ENCODE measurements at regions not wholly inside any gene's neighbourhood (a gene's known extent, or its start where the extent isn't known, plus 50 kb on each side); places are given as distances from the start of the nearest gene placed in this dataset.

- no peaks in the 10 kb centered on the region for H3K79me2 ChIP-seq (ENCODE audit: insufficient read depth, low read length)
- H4K20me1 ChIP-seq (ENCODE audit: insufficient read depth, low read length), result no peaks in the 10 kb centered on the region
- no peak for DNase-seq (ENCODE audit: insufficient read length, low spot score, missing footprints)
- no peaks in the 10 kb centered on the region for H3K9me3 ChIP-seq (ENCODE audit: low read depth, low read length)
- H2AFZ ChIP-seq (ENCODE audit: low read length), result no peak overlapping the region
- no peaks in the 10 kb centered on the region for H3K4me1 ChIP-seq (ENCODE audit: insufficient read depth, low read length)
- no peak overlapping the region for H3K4me3 ChIP-seq (ENCODE audit: insufficient read depth, low read length)
- no peak overlapping the region for H3K27ac ChIP-seq (ENCODE audit: low read depth, low read length)
- H3K4me2 ChIP-seq (ENCODE audit: insufficient read depth, low read length), result no peak overlapping the region
- no peak for TF ChIP-seq CTCF (IDR thresholded peaks at IDR 0.05; ENCODE audit: extremely low read depth, low read depth, low read length)
- H3K27me3 ChIP-seq (ENCODE audit: insufficient read depth, low read length), result no peaks in the 10 kb centered on the region
- no peaks in the 10 kb centered on the region for H3K36me3 ChIP-seq (ENCODE audit: insufficient read depth, low read length)
Observed at GRCh38 chr4:178808106-178808505, 1365.9 kb upstream of the AGA start.

- Histone ChIP-seq H3K4me3 (ENCODE audit: insufficient read depth, low read length) (no peak overlapping the region), H2AFZ (ENCODE audit: low read length) (no peak overlapping the region), H3K4me2 (ENCODE audit: insufficient read depth, low read length) (no peak overlapping the region), H3K27me3 (ENCODE audit: insufficient read depth, low read length) (no peaks in the 10 kb centered on the region), H3K4me1 (ENCODE audit: insufficient read depth, low read length) (no peaks in the 10 kb centered on the region), H3K36me3 (ENCODE audit: insufficient read depth, low read length) (no peaks in the 10 kb centered on the region), H4K20me1 (ENCODE audit: insufficient read depth, low read length) (no peaks in the 10 kb centered on the region), H3K9me3 (ENCODE audit: low read depth, low read length) (no peaks in the 10 kb centered on the region), H3K79me2 (ENCODE audit: insufficient read depth, low read length) (no peaks in the 10 kb centered on the region), H3K27ac (ENCODE audit: low read depth, low read length) (no peak overlapping the region)
- DNase-seq (ENCODE audit: insufficient read length, low spot score, missing footprints), result no peak
- TF ChIP-seq CTCF (IDR thresholded peaks at IDR 0.05; ENCODE audit: extremely low read depth, low read depth, low read length), result no peak
Observed at GRCh38 chr4:178809921-178810320, 1367.7 kb upstream of the AGA start.

DNA sequence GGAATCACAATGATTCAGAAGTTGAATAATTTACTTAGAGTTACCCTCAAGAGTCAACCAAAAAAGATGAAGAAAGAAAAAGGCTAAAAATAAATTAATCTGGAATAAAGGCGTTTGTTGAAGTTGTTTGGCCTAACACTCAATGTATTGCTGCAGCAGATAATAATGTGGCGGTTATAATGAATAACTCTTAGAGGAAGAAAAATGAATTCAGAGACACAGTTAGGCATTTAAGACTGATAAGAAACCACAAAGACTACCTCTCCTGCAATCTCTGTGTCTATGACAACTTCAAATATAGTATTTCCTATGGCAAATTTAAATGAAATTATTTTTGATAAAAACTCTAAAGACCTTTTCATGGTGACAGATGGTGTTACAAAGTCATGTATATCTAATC, 1369.1 kb upstream of the AGA start:
- H3K4me2 ChIP-seq (ENCODE audit: insufficient read depth, low read length), result no peak overlapping the region
- H4K20me1 ChIP-seq (ENCODE audit: insufficient read depth, low read length), result no peaks in the 10 kb centered on the region
- no peak overlapping the region for H3K4me3 ChIP-seq (ENCODE audit: insufficient read depth, low read length)
- no peak overlapping the region for H3K27ac ChIP-seq (ENCODE audit: low read depth, low read length)
- H3K4me1 ChIP-seq (ENCODE audit: insufficient read depth, low read length), result no peaks in the 10 kb centered on the region
- TF ChIP-seq CTCF (IDR thresholded peaks at IDR 0.05; ENCODE audit: extremely low read depth, low read depth, low read length), result no peak
- peak; percentile 4 for DNase-seq (ENCODE audit: insufficient read length, low spot score, missing footprints)
- no peaks in the 10 kb centered on the region for H3K36me3 ChIP-seq (ENCODE audit: insufficient read depth, low read length)
- no peaks in the 10 kb centered on the region for H3K79me2 ChIP-seq (ENCODE audit: insufficient read depth, low read length)
- H3K27me3 ChIP-seq (ENCODE audit: insufficient read depth, low read length), result no peaks in the 10 kb centered on the region
- peaks cover 2% of the 10 kb centered on the region for H3K9me3 ChIP-seq (ENCODE audit: low read depth, low read length)
- no peak overlapping the region for H2AFZ ChIP-seq (ENCODE audit: low read length)

- Histone ChIP-seq H3K4me3 (ENCODE audit: insufficient read depth, low read length) (no peak overlapping the region), H4K20me1 (ENCODE audit: insufficient read depth, low read length) (no peaks in the 10 kb centered on the region), H3K4me2 (ENCODE audit: insufficient read depth, low read length) (no peak overlapping the region), H3K27me3 (ENCODE audit: insufficient read depth, low read length) (no peaks in the 10 kb centered on the region), H2AFZ (ENCODE audit: low read length) (no peak overlapping the region), H3K36me3 (ENCODE audit: insufficient read depth, low read length) (no peaks in the 10 kb centered on the region), H3K9me3 (ENCODE audit: low read depth, low read length) (peaks cover 2% of the 10 kb centered on the region), H3K27ac (ENCODE audit: low read depth, low read length) (no peak overlapping the region), H3K79me2 (ENCODE audit: insufficient read depth, low read length) (no peaks in the 10 kb centered on the region), H3K4me1 (ENCODE audit: insufficient read depth, low read length) (no peaks in the 10 kb centered on the region)
- TF ChIP-seq CTCF (IDR thresholded peaks at IDR 0.05; ENCODE audit: extremely low read depth, low read depth, low read length), result no peak
- DNase-seq (ENCODE audit: insufficient read length, low spot score, missing footprints), result peak; percentile 1
Observed at GRCh38 chr4:178812866-178813265, 1370.6 kb upstream of the AGA start.
